Stimulated activated CD4-positive, alpha-beta T cell treated with anti-CD3 and anti-CD28 coated beads, Interleukin-2, amount 100 ng/mL, for 48 hours (primary cell): ENCODE measurements at regions not wholly inside any gene's neighbourhood (a gene's known extent, or its start where the extent isn't known, plus 50 kb on each side); places are given as distances from the start of the nearest gene placed in this dataset.

Experiments
- DNase-seq, 2 donors: peaks; one replicate each; pipeline ENCODE4 v3.0.0-alpha.2; 2020

- DNase-seq, result no peak
Measured at GRCh38 chr19:31611046-31611877, 262.0 kb upstream of the TSHZ3 start.

GRCh38 chr19:31612873-31613272, 263.6 kb upstream of the TSHZ3 start:
- DNase-seq, result no peak

- DNase-seq, result no peak
Measured at GRCh38 chr19:31613683-31614219, 264.5 kb upstream of the TSHZ3 start.

DNA sequence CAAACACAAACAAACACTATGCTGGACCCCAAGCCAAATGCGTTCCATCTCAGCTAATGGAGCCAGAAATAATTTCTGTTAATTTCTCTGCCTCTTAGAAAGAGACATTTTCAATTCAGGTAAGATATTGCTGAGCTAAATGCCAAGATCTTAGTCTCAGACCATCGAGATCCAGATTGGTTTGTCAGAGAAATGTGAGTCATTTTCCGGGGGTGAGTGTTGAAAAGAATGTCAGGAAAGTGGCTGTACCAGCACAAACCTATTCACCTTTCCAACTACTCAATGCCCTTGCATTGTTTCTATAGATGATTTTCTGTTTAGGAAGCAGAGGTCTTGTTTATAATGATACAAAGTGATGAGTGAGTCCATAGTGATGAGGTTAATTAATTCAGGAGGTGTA, 266.8 kb upstream of the TSHZ3 start:
- DNase-seq, result no peak

DNA sequence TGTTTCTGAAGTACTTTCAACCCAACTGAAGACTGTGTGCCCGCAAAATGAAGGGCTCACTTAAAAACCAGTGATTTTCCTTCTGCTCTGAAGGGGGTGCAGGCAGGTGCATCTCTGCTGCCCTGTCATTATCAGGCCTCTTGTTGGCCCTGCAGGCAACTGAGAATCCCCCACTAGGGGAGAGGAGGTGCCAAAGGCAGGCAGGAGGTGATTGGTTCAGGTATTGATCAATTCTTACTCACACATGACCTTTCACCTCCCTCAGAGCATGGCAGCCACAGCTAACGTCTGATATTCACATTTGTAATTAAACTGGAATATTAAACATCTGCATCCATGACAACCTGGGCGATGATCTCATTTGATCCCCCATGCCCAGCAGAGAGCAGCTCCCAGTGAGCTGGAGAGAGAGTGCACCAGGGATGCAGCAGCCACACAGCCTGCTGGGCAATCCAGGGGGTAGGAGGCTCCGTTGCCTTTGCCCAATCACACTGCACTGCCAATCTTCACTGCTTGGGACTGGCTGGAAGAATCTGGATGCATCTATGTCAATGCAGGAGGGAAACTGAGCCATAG, 267.9 kb upstream of the TSHZ3 start:
- no peak for DNase-seq

DNA sequence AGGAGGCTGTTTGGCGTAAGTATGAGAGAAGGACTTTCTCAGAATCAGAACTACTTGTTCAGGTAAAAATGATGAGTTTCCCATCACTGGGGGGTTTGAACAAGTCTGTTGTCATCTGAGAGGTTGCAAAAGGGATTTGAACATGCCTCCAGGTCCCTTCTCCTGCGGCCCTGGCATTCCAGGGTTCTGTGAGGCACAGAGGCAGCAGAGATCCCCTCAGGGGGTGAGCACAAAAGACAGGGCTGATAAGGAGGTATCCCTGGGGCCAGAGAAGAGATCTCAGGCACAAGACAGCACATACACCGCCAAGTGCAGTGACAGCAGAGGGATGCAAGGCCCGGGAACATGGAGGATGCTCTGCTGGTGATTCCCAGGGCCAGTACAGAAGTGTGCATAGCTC, 275.8 kb upstream of the TSHZ3 start:
- no peak for DNase-seq

GRCh38 chr19:31625575-31625974, 276.3 kb upstream of the TSHZ3 start:
- DNase-seq, result no peak

DNA sequence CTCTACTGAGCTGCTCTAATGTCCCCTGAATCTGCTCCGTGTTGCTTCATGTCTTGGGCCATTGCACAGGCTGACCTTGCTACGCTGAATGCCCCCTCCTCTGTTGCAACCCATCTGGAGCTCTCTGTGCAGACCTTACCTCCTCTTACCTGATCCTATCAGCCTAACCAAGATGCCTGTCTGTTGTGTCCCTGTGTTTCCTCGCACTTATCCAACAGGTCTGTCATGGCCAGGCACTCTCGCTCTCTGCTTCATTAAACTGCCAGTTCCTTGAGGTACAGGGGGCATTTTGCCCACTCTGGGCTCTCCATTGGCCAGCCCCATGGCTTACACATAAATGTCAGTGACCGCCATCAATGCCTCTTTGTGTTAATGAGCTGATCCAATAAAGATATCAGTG, 277.7 kb upstream of the TSHZ3 start:
- DNase-seq, result no peak

- DNase-seq, result no peak
Measured at GRCh38 chr19:31627620-31628365, 278.6 kb upstream of the TSHZ3 start.

DNA sequence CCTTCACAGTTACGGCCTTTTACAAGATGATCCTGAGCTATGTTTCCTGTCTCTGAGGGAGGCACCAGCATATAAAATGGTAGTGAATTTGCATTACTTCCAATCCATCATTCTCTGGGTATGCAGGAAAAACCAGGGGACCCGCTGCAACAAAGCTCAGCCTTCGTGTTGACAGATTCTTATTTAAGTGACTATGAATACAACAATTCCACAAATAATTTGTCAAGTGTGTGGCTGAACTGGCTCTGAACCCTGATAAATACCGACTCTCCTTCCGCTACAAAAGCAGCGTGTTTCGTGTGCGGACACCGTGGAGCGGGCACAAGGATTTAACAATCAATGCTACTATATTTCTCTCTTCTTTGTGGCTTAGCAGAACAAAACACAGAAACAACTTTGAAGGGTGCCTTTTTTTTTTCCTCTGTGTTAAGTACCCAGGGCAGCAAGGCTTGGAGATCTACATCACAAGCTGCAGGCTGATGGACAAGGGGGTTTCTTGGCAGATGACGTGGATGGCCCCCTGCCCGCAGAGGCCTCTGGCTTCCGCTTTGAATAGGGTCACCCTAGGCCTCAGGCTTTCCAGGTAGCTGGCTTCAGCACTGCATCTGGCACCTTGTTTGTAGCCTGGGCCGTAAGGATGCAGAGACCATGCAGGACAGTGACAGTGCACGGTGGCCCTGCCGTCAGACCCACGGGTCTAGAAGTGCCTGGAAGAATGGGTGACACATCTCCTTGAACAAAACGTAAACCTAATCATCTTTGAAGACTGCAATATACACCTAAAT, 280.5 kb upstream of the TSHZ3 start:
- DNase-seq, result no peak

GRCh38 chr19:31633014-31633413, 283.8 kb upstream of the TSHZ3 start:
- no peak for DNase-seq

- no peak for DNase-seq
Measured at GRCh38 chr19:31639306-31639705, 290.1 kb upstream of the TSHZ3 start.

- DNase-seq, result no peak
Measured at GRCh38 chr19:31641591-31641990, 292.4 kb upstream of the TSHZ3 start.

GRCh38 chr19:31648347-31648746, 299.1 kb upstream of the TSHZ3 start:
- no peak for DNase-seq

GRCh38 chr19:31656507-31656906, 307.3 kb upstream of the TSHZ3 start:
- no peak for DNase-seq

- no peak for DNase-seq
Measured at GRCh38 chr19:31658993-31659896, 310.0 kb upstream of the TSHZ3 start.

DNA sequence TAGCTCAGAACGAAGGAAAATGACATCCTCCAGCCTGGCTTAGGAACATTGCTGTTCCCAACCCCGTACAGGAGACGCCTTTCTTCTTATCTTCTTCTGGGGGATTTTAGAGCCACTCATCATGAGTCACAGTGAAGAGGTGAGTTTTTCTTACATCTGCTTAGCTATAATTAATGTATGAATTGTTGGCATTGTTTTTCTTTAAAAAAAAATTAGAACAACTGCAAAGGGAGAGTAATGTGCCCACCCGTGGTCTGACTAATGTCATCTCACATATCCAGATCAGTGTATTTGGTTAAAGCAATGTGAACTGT, 310.6 kb upstream of the TSHZ3 start:
- no peak for DNase-seq

DNA sequence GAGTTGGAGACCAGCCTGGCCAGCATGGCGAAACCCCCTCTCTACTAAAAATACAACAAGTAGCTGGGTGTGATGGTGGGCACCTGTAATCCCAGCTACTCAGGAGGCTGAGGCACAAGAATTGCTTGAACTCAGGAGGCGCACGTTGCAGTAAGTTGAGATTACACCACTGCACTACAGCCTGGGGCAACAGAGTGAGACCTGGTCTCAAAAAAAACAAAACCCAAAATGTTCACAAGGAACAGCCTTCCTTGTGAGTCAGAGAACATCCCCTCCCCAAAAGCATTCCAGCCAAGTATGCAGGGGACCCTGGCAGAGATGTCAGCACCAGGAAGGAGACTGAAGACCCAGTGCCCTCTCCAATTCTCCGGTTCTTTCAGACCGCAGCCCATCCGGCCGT, 314.9 kb upstream of the TSHZ3 start:
- DNase-seq, result no peak

- no peak for DNase-seq
Measured at GRCh38 chr19:31664997-31665396, 315.8 kb upstream of the TSHZ3 start.

- no peak for DNase-seq
Measured at GRCh38 chr19:31666126-31666525, 316.9 kb upstream of the TSHZ3 start.

DNA sequence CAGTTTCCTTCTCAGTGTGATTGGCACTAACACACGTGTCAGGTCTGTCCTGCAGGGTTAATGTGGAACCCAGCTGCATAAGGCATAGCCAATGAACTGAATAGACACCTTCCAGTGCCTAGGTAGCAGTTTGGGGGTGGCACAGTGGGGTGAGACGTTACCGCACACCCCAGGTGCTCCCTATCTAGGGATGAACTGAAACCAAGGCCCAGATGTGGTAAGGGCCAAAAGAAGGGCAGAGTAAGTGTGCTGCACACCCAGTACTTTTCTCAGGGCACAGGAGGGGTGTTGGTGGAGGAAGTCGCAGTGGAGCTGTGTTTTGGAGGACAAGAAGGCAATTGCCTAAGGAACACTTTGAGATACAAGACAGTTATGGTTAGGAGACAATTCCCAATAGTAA, 317.9 kb upstream of the TSHZ3 start:
- no peak for DNase-seq

- no peak for DNase-seq
Measured at GRCh38 chr19:31668921-31669320, 319.7 kb upstream of the TSHZ3 start.
